ENCODE measurements at regions not wholly inside any gene's neighbourhood (a gene's known extent, or its start where the extent isn't known, plus 50 kb on each side); places are given as distances from the start of the nearest gene placed in this dataset.
A peak's percentile ranks its signal among the peaks of the same experiment; 100 is the strongest.
"Not testable (repeated sequence)": the region's sequence is repeated elsewhere in the genome, so short reads cannot be mapped to it uniquely, and the experiment has no call there.

DNA sequence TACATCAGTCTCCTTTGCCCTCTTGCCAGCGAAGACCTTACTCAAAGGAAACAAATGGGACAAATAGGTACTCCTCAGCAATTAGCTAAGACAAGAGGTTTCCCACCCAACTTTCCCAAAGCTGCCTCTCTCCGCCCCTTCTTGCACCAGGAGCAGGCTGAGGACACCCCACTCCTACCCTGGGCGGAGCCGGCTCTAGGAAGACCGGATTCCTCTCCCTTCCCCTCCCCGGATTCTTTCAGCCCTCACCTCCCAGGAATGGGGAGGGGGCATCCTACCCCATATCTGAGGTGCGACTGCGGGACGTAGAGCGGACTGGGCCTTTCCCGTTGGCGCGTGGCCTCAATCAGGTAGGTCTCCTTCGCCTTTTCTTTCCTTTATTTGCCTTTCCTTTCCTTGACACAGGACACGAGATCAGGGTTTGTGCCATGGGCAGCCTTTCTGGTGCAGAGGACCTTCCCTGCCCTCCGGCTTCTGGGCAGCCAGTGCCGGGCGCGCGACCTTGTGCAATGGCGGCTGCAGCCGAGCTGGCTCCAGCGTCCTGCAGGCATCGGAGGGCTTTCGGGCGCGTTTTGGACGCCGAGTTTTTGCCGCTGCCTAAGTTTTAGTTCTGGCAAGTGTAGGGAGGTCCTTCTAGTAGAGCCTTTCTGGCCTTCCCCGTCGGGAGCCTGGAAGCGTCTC, 279.9 kb downstream of the PLS3 start:
- not testable (repeated sequence) for H2AFZ ChIP-seq (ENCODE audit: low read length); H3K4me3 ChIP-seq (ENCODE audit: insufficient read depth, low read length); H3K4me1 ChIP-seq (ENCODE audit: insufficient read depth, low read length); H3K27ac ChIP-seq (ENCODE audit: low read depth, low read length); H3K9me3 ChIP-seq (ENCODE audit: low read depth, low read length); H3K4me2 ChIP-seq (ENCODE audit: insufficient read depth, low read length); H3K79me2 ChIP-seq (ENCODE audit: insufficient read depth, low read length); H3K36me3 ChIP-seq (ENCODE audit: insufficient read depth, low read length); H4K20me1 ChIP-seq (ENCODE audit: insufficient read depth, low read length); DNase-seq (ENCODE audit: insufficient read length, low spot score, missing footprints); H3K27me3 ChIP-seq (ENCODE audit: insufficient read depth, low read length)

- H2AFZ ChIP-seq (ENCODE audit: low read length); H3K4me3 ChIP-seq (ENCODE audit: insufficient read depth, low read length); H3K36me3 ChIP-seq (ENCODE audit: insufficient read depth, low read length); H3K9me3 ChIP-seq (ENCODE audit: low read depth, low read length); H3K4me2 ChIP-seq (ENCODE audit: insufficient read depth, low read length); H3K4me1 ChIP-seq (ENCODE audit: insufficient read depth, low read length); H4K20me1 ChIP-seq (ENCODE audit: insufficient read depth, low read length); H3K27me3 ChIP-seq (ENCODE audit: insufficient read depth, low read length); DNase-seq (ENCODE audit: insufficient read length, low spot score, missing footprints); H3K27ac ChIP-seq (ENCODE audit: low read depth, low read length); H3K79me2 ChIP-seq (ENCODE audit: insufficient read depth, low read length): not testable (repeated sequence)
Measured at GRCh38 chrX:115850986-115851385, 290.0 kb downstream of the PLS3 start.

GRCh38 chrX:115853260-115853659, 292.3 kb downstream of the PLS3 start:
- not testable (repeated sequence) for H3K27ac ChIP-seq (ENCODE audit: low read depth, low read length); H2AFZ ChIP-seq (ENCODE audit: low read length); H3K4me3 ChIP-seq (ENCODE audit: insufficient read depth, low read length); H3K9me3 ChIP-seq (ENCODE audit: low read depth, low read length); DNase-seq (ENCODE audit: insufficient read length, low spot score, missing footprints); H3K4me1 ChIP-seq (ENCODE audit: insufficient read depth, low read length); H3K79me2 ChIP-seq (ENCODE audit: insufficient read depth, low read length); H3K36me3 ChIP-seq (ENCODE audit: insufficient read depth, low read length); H4K20me1 ChIP-seq (ENCODE audit: insufficient read depth, low read length); H3K27me3 ChIP-seq (ENCODE audit: insufficient read depth, low read length); H3K4me2 ChIP-seq (ENCODE audit: insufficient read depth, low read length)

DNA sequence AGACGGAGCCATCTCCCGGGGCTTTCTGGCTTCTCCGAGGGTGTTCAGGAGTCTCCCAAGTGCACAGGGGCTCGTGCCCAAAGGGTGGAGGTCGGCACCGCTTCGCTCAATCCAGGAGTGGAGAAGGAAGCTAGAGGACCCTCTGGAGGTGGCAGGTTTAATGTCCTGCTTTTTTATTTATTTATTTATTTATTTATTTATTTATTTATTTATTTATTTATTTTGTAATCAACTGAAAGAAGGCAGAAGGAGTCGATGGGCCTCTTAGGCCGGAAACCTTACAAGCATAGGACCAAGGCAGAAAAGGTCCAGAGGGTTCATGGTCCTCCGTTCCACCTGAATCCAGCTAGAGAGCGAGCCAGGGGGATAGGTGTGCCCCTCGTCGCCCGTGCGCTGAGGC, 289.4 kb upstream of the AGTR2 start:
- H3K4me1 ChIP-seq (ENCODE audit: insufficient read depth, low read length); H2AFZ ChIP-seq (ENCODE audit: low read length); H3K9me3 ChIP-seq (ENCODE audit: low read depth, low read length); H3K79me2 ChIP-seq (ENCODE audit: insufficient read depth, low read length); H3K4me3 ChIP-seq (ENCODE audit: insufficient read depth, low read length); H3K36me3 ChIP-seq (ENCODE audit: insufficient read depth, low read length); H3K4me2 ChIP-seq (ENCODE audit: insufficient read depth, low read length); H3K27ac ChIP-seq (ENCODE audit: low read depth, low read length); H4K20me1 ChIP-seq (ENCODE audit: insufficient read depth, low read length); H3K27me3 ChIP-seq (ENCODE audit: insufficient read depth, low read length); DNase-seq (ENCODE audit: insufficient read length, low spot score, missing footprints): not testable (repeated sequence)

- not testable (repeated sequence) for H3K27me3 ChIP-seq (ENCODE audit: insufficient read depth, low read length); H3K4me1 ChIP-seq (ENCODE audit: insufficient read depth, low read length); H3K36me3 ChIP-seq (ENCODE audit: insufficient read depth, low read length); H4K20me1 ChIP-seq (ENCODE audit: insufficient read depth, low read length); H3K4me2 ChIP-seq (ENCODE audit: insufficient read depth, low read length); H3K9me3 ChIP-seq (ENCODE audit: low read depth, low read length); DNase-seq (ENCODE audit: insufficient read length, low spot score, missing footprints); H2AFZ ChIP-seq (ENCODE audit: low read length); H3K27ac ChIP-seq (ENCODE audit: low read depth, low read length); H3K79me2 ChIP-seq (ENCODE audit: insufficient read depth, low read length); H3K4me3 ChIP-seq (ENCODE audit: insufficient read depth, low read length)
Measured at GRCh38 chrX:115884121-115884520, 286.4 kb upstream of the AGTR2 start.

GRCh38 chrX:115888041-115888440, 282.5 kb upstream of the AGTR2 start:
- not testable (repeated sequence) for DNase-seq (ENCODE audit: insufficient read length, low spot score, missing footprints); H3K79me2 ChIP-seq (ENCODE audit: insufficient read depth, low read length); H3K4me1 ChIP-seq (ENCODE audit: insufficient read depth, low read length); H3K9me3 ChIP-seq (ENCODE audit: low read depth, low read length); H3K27ac ChIP-seq (ENCODE audit: low read depth, low read length); H3K27me3 ChIP-seq (ENCODE audit: insufficient read depth, low read length); H4K20me1 ChIP-seq (ENCODE audit: insufficient read depth, low read length); H3K36me3 ChIP-seq (ENCODE audit: insufficient read depth, low read length); H2AFZ ChIP-seq (ENCODE audit: low read length); H3K4me2 ChIP-seq (ENCODE audit: insufficient read depth, low read length)
- peak overlapping the region; percentile 59 for H3K4me3 ChIP-seq (ENCODE audit: insufficient read depth, low read length)

DNA sequence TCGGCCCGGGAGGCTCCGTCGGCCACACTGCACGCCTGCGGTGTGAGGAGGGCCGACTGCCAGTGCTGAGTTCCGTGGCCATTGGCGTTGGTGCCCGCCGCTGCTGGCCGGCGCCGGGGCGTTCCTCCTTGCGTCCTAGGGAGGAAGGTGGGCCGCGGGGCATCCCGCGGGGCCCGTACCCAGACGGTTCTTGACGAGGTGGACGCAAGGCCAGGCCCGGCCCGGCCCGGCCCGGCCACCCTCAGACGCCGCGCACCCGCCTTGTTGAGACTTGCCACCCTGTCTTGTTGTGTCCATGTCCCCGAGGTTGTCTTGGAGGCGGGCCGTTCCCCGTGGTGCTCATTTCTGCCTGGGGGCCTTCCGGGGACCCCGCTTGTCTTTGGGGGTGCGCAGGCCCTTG, 282.0 kb upstream of the AGTR2 start:
- not testable (repeated sequence) for H3K36me3 ChIP-seq (ENCODE audit: insufficient read depth, low read length); H3K4me1 ChIP-seq (ENCODE audit: insufficient read depth, low read length); H3K4me3 ChIP-seq (ENCODE audit: insufficient read depth, low read length); DNase-seq (ENCODE audit: insufficient read length, low spot score, missing footprints); H3K27me3 ChIP-seq (ENCODE audit: insufficient read depth, low read length); H3K27ac ChIP-seq (ENCODE audit: low read depth, low read length); H3K79me2 ChIP-seq (ENCODE audit: insufficient read depth, low read length); H4K20me1 ChIP-seq (ENCODE audit: insufficient read depth, low read length); H3K4me2 ChIP-seq (ENCODE audit: insufficient read depth, low read length); H2AFZ ChIP-seq (ENCODE audit: low read length); H3K9me3 ChIP-seq (ENCODE audit: low read depth, low read length)

Measured in osteoblast (primary cell).